HEK293T (cell line): ENCODE measurements at regions not wholly inside any gene's neighbourhood (a gene's known extent, or its start where the extent isn't known, plus 50 kb on each side); places are given as distances from the start of the nearest gene placed in this dataset.

Source experiments
- ARNT ChIP-seq: fragments of 450-650 bp; IDR thresholded peaks from 2 replicates; pipeline ENCODE4 v1.6.1; 2017; ENCODE audit warnings: mild to moderate bottlenecking
- ELF4 ChIP-seq: fragments of 450-650 bp; IDR thresholded peaks from 2 replicates; pipeline ENCODE4 v1.6.1; 2017; ENCODE audit warnings: antibody characterized with exemption
- FOXA1 ChIP-seq: fragments of 450-650 bp; IDR thresholded peaks from 2 replicates; pipeline ENCODE4 v1.6.1; 2016; ENCODE audit warnings: mild to moderate bottlenecking
- FOXK2 ChIP-seq: fragments of 450-650 bp; IDR thresholded peaks from 2 replicates; pipeline ENCODE4 v1.6.1; 2016; ENCODE audit warnings: mild to moderate bottlenecking
- FOXM1 ChIP-seq: fragments of 450-650 bp; IDR thresholded peaks from 2 replicates; pipeline ENCODE4 v1.6.1; 2017; ENCODE audit warnings: mild to moderate bottlenecking, borderline replicate concordance
- HDGF ChIP-seq: fragments of 450-650 bp; IDR thresholded peaks from 2 replicates; pipeline ENCODE4 v1.6.1; 2017; ENCODE audit warnings: antibody characterized with exemption, borderline replicate concordance
- NFRKB ChIP-seq: fragments of 450-650 bp; IDR thresholded peaks from 2 replicates; pipeline ENCODE4 v1.6.1; 2016; ENCODE audit warnings: mild to moderate bottlenecking, moderate library complexity
- SP1 ChIP-seq: fragments of 450-650 bp; IDR thresholded peaks from 2 replicates; pipeline ENCODE4 v1.6.1; 2017
- SUZ12 ChIP-seq: fragments of 450-650 bp; IDR thresholded peaks from 2 replicates; pipeline ENCODE4 v1.6.1; 2016; ENCODE audit warnings: mild to moderate bottlenecking
- TARDBP ChIP-seq: fragments of 450-650 bp; IDR thresholded peaks from 2 replicates; pipeline ENCODE4 v1.6.1; 2016
- ZNF384 ChIP-seq: fragments of 450-650 bp; IDR thresholded peaks from 2 replicates; pipeline ENCODE4 v1.6.1; 2016

GRCh38 chr3:151526757-151527156 is 65.9 kb upstream of the IGSF10 start:
- TF ChIP-seq ELF4 (no peak), SUZ12 (no peak), FOXA1 (no peak), FOXM1 (no peak), ZNF384 (no peak), NFRKB (no peak), SP1 (no peak), FOXK2 (no peak), ARNT (no peak), TARDBP (no peak), HDGF (no peak)
